HG03457 (cell line): ENCODE measurements at regions not wholly inside any gene's neighbourhood (a gene's known extent, or its start where the extent isn't known, plus 50 kb on each side); places are given as distances from the start of the nearest gene placed in this dataset.
"Not testable (repeated sequence)": the region's sequence is repeated elsewhere in the genome, so short reads cannot be mapped to it uniquely, and the experiment has no call there.

ENCODE experiments used
- ATAC-seq: cut with Tn5 transposase; IDR thresholded peaks from one replicate; pipeline ENCODE4 v1.9.1; 2021; ENCODE audit warnings: moderate number of reproducible peaks; ENCODE audit not compliant: unreplicated experiment

DNA sequence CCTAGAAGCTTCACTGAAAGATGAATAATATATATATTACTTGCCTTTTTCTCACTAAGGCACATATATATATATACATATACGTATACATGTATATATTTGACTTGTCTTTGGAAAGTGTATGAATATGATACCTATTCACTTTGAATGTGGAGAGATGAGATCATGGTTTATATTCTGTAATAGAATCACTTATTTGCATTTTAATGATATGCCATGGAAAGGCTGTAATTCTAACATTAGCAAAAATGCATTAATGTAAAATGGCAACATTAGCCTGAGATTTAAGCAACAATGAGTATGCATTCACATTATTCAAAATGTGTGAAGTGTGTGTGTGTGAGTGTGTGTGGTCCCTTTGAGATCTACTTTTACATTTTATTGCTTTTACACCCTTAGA is 54.5 kb upstream of the PRKD1 start:
- no peak for ATAC-seq

DNA sequence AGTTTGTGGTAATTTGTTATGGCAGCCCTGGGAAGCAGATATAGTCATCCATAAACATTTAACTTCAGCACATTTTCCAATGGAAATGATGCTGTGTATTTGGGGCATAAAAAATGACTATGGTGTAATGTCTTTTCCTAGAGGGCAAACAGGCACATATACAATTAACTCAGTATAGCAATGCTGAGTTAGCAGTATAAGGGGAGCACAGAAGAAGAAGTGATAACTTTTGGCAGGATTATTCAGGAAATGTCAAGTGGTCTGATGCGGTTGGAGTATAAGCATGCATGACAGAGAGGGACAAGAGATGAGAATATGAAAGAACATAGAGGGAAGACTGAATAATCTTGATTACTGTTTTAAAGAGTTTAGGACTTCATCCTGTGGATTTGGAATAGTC is 55.3 kb upstream of the PRKD1 start:
- no peak for ATAC-seq

DNA sequence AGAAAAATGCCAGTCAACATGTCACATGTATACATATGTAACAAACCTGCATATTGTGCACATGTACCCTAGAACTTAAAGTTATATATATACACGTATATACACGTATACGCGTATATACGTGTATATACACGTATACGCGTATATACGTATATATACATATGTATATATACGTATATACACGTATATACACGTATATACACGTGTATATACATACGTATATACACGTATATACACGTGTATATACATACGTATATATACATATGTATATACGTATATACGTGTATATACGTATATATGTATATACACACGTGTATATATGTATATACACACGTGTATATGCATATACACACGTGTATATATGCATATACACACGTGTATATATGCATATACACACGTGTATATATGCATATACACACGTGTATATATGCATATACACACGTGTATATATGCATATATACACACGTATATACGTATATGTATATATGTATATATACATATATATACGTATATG is 62.8 kb upstream of the PRKD1 start:
- ATAC-seq = not testable (repeated sequence)

DNA sequence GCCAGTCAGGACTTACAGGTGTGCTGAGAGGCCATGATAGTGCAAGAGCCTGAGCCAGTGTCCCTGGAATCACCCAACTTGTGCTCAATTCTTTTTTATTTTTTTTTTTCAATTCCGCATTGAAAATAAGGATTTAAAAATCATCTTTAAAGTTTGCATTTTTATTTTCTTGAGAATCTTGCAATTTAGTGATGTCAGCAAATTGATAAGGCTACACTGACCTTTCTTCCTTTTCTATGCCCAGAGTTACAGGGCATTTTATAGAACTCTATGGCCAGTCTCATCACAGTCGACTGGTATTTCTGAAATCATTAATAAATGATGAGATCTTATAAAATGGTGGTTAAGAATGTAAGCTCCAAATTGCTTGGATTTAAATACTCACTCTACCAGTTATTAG is 63.3 kb upstream of the PRKD1 start:
- ATAC-seq = no peak

DNA sequence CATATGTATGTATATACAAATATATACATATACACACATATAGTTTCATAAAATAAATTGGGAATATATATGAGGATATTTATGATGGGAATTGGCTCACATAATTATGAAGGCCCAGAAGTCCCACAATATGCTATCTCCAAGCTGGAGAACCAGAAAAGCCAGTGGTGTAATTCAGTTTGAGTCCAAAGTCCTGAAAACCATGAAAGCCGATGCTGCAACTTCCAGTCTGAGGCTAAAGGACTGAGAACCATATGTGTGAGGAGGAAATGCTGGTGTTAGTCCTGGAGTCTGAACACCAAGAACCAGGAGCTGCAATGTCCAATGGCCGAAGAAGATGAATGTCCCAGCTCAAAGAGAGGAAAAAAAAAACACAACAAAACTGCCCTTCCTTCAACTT is 65.5 kb upstream of the PRKD1 start:
- ATAC-seq = no peak

DNA sequence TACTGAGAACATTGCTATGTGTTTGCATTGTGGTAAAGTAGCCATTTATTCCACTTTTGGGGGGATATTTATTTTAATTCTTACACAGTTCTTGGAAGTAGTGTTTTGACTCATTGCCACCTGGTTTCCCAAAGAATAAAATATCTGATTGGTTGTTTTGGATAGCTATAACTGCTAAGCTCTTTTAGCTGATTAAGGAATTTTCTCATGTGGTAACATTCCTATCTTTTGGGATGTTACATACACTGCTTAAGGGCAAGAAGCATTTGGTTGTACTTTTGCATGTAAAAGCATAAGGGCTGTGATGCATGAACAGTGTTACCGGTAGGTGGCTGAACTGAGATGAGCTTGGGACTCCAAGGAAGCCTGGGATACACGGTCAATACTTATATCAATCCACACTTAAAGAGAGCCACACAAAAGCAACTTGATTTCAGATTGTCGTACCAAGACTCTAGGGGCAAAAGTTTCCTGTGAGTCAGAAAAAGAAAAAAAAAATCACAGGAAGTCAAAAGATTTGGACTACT is 71.4 kb upstream of the PRKD1 start:
- no peak for ATAC-seq

DNA sequence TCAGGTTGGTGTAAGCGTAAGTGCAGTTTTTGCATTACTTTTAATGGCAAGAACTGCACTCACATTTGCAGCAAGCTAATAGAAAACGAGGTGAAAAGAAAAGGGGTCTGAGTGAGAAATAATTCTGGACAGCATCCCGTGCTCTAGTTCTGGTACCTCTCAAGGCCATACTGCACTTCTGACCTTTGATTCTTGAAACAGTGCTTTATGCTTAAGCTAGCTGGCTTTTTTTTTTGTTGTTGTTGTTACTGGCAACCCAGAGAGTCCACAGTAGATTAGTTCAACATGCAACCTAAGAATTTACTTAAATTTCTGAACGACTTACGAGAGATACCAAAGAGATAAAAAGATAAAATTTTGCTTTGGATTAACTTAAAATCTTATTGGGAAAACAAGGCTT is 75.2 kb upstream of the PRKD1 start:
- ATAC-seq = no peak

DNA sequence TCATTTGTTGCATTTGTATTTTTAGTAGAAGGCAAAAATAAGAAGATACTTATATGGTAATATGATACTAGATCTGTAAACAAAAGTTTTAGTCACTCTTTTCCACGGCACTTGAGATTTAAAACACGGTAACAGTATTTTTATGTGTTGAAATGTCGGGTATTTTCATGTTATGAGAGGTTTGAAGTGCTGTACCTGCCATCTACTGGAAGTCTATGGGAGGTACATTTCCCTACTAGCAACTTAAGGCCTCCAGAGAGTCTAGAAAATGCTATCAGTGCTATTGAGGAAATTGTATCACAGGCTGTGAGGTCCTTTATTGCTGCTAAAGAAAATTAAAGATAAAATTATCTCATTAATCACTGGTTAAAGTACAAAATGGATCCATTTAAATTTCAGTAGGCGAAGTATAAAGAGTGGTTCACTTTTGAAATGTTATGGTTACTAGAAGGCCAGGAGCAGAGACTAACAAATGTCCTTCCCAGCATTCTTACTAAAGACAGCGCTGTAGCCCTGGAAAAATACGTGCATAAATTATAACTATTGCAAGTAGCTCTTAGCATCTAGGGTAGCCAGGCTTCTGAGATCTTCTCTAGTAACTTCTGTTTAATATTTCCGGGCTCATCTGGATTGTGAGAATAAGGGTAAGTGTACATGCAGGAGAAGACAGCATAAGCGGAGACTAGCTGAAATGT is 77.6 kb upstream of the PRKD1 start:
- no peak for ATAC-seq

DNA sequence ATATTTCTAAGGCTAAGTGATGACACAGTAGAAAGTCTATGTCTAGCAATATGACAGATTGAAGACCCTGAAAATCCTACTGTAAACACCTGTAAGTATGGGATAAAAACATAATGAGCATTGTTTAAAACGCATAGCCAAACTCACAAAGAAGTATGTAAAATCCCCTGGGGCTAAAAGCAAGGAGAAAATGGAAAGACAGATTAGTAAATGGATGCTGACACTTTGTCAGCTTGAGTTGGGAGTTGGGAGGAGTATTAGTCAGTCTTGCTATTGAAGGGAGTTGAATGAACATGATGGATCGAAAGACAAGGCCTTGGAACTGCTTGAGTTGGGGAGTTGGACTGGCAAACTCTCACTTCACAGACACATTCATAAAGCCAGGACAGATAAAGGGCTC is 79.0 kb upstream of the PRKD1 start:
- ATAC-seq = no peak

DNA sequence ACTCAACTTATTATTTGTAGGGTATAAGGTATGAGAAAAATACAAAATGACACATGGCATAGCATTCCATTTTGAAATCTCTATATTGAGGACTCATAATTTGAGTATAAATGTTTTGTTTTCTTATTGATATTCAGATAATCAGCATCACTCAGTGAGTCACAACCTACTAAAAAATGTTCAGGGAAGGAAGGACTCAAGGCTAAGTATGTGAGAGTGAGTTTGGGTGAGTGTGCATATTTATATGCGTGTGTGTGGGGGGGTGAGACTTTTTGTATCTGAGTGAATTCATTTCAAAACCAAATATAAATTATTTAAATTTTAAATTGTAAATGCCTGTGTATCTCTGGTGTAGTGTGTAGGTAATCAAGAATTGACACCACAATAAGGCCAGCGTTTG is 87.8 kb upstream of the PRKD1 start:
- no peak for ATAC-seq

DNA sequence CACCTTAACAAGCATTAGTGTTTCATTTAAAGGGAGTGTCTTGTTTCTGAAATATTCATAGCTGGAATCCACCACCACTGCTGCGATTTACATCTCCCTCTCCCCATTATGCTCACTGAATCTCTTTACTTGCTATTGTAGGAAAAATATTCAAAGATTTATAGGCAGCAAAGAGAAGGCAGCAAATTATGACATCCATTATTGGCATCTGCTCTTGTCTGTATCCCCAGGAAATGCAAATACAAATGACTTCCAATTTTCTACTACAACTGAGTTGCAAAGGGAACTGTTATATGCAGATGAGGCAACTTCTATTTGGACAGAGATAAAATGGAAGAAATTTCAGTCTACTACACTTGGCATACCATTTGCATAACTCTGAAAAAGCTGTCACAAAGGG is 88.4 kb upstream of the PRKD1 start:
- no peak for ATAC-seq

DNA sequence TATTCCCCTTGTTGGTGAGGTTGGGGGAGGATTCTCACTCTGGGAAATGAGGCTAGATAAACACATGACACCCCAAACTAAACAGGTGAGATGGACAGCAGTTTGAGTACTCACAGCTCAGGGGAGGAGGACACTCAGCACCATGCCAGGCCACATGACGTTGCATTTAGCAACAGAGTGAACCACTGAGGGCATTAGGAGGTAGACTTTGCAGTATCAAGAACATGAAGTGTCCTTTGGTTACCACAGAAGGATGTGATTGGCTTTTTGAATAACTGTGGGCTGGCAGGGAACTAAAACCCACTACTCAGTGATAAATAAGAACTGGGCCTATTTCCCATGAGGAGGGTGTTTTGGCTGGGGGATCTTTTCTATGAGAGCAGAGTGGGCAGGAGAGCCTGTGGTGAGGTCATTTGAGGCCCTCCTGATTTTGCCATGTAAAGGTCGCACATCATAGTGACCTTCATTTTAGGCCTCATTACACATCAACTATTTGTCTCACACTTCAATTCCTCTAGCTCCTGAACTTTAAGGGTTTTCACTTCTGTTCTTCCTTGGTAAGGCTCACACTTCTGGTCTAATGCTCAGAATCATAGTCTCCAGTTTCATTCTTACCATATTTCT is 89.8 kb upstream of the PRKD1 start:
- no peak for ATAC-seq

DNA sequence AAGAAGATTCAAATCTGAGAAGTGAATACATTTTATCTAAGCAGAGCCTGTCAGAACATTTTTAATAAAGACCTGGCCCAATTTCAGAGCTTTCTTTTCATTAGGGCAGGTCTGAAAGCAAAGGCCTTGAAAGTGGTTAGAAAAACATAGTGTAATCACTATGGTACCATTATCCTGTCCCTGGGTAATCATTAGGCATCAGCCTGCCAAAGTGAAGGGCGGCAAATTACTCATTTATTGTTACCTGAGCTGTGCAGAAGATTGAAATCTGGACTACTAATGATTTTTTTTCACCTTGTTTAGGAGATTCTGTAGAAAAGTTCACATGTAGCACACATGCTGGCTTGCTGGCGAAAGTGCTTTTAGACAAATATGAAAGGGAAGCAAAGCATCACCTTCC is 92.6 kb upstream of the PRKD1 start:
- ATAC-seq = no peak

DNA sequence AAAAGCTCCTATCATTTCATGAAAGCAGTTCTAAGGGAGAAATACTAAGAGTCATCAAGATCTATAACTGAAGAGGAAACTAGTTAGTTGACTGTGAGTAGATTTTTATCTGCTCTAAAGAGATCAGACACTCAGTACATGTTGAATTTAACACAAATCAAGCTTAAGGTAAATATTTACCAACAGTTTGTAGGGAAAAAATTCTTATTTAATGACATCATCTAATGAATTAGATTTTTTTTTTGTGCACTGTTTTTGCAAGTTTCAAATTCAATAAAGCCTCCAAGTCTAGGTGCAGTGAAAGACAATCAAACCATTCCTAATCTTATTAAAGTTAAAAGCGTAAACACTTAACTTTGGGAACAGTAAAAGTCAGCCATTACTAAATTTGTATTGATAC is 93.0 kb upstream of the PRKD1 start:
- ATAC-seq = no peak

DNA sequence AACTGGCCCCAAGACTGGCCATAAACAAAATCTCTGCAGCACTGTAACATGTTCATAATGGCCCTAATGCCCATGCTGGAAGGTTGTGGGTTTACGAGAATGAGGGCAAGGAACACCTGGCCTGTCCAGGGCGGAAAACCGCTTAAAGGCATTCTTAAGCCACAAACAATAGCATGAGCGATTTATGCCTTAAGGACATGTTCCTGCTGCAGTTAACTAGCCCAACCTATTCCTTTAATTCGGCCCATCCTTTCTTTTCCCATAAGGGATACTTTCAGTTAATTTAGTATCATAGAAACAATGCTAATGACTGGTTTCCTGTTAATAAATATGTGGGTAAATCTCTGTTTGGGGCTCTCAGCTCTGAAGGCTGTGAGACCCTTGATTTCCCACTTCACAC is 95.7 kb upstream of the PRKD1 start:
- ATAC-seq = not testable (repeated sequence)

DNA sequence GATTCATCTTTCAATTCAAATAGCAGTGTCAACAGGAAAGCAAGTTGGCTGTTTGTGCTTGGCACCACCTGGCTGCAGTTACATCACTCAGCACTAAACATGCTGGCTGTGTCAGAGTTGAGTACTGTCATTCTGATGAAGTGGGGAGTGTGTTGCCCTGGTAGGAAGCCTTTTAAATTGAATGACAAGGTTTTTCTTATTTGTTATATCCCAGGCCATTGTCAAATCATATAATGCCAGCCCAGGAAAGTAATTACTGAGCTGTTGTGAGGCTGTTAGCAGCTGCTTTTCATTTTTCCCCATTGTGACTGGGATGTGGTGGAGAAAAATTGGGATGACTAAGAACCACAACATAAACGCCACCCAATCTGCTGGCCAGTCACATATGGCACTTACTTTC is 106.5 kb upstream of the PRKD1 start:
- no peak for ATAC-seq

DNA sequence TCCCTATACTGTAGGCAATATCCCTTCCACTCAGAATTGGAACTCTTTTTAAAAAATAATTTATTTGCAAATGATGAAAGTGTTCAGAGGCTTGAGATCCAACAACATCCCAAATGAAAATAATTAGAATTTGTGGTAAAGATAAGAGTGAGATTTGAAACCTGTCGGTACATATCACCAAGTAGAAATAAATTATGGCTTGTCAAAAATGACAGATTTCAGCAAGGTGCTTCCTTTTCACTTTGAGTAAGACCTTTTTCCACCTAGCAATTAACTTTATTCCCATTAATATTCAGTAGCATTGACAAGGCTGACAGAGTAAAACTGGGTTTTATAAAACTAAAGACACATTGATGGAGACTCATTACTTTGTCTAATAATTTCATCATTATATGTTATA is 107.7 kb upstream of the PRKD1 start:
- no peak for ATAC-seq

DNA sequence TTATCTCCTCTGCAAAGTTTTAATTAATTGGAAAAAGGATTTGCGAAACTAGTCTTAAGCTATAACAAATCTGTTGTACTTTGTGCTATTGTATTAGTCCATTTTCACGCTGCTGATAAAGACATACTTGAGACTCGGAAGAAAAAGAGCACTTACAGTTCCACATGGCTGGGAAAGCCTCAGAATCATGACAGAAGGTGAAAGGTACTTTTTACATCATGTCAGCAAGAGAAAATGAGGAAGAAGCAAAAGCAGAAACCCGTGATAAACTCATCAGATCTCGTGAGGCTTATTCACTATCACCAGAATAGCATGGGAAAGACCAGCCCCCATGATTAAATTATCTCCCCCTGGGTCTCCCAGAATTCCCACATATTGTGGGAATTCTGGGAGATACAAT is 118.1 kb upstream of the PRKD1 start:
- no peak for ATAC-seq

DNA sequence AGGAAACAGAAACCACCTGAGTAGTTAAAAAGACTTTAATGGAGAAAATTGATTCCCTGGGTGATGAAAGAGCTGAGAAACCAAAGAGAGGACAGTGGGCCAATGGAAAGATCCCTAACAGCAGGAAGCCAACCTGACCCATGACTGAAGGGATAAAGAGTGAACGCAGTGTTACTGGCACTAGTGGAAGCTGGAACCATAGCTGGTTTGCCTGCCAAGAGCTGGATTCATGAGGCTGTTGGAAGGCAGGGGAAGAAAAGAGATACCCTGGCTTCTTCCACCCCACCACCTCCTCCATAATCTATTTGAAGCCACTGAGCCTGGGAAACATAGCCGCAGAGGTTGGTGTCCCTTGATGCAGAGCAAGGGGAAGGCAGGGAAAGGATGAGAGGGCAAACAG is 125.5 kb upstream of the PRKD1 start:
- no peak for ATAC-seq

DNA sequence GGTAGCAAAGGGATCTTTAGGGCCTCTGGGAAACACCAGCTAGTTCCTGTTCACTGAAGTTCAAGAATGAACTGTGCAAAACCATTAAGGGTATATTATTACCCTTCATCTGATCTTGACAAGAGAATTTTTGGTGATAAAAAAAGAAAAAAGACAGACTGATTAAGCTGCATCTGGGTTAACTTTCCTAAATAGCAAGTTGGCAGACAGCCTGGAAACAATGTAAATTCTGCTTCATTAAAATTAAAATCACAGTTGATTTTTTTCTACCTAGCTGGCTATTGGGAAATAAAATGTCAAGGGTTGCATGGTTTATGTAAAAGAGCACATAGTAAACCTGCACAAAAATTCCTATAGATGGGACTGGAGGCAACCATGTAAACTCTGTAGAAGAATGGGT is 126.6 kb upstream of the PRKD1 start:
- ATAC-seq = no peak

DNA sequence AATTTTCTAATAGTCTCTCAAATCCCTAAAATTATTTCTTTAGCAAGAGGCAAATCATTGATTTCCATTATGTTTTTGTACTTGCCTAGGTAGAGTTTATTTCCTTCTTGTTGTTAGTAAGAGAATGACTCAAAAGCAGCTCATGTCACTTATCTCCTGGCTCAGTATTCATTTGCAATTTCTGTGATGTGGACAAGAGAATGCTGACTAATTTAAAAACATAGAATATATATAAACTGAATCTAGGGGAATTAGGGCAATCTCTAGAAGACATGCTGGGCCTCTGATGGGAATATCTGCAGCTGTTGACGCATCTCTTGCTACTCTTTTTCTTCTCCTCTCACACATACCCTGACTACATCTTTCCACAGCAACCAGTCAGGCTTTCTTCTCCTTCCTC is 130.8 kb upstream of the PRKD1 start:
- no peak for ATAC-seq

DNA sequence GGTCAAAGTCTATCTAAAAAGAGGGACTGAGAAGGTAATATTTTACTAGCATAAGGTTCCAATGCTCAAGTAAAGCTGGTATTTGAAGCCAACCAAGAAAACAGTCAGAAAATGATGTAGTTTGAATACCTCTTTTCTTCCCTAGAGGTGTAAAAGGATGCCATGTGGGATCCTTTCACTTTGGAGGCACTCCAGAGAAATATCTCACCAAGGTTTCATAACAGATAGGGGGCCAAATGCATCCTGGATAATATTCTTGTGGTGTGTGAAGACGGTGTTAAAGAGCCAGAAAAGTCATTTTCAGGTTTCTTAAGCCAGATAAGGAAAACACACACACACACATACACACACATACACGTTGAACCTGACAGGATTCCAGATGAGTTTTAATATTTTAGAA is 136.1 kb upstream of the PRKD1 start:
- no peak for ATAC-seq

DNA sequence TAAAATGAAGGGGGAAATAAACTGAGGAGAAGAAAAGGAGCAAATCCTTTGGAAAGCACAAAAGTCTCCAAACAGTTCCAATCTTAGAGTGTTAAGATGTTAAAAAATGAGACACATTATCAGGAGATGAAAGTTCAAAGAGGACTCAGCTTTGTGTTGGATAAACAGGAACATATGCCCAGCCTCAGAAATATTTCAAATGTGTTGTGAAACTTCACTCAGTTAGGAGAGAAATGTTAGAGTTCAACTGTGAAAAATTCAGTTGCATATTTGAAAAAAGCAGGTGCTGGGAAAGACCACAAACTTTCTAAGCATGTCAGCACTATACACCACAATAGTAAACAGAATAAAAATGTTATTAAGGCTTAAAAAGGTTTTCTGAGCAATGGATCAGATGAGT is 136.8 kb upstream of the PRKD1 start:
- ATAC-seq = no peak
